Progenitor cell of endocrine pancreas (in vitro differentiated cells): ENCODE measurements at regions not wholly inside any gene's neighbourhood (a gene's known extent, or its start where the extent isn't known, plus 50 kb on each side); places are given as distances from the start of the nearest gene placed in this dataset.

ENCODE experiments used
- DNase-seq: peaks from one replicate; pipeline ENCODE4 v3.0.0; 2021; ENCODE audit warnings: low spot score; ENCODE audit not compliant: unreplicated experiment
- H3K27ac Mint-ChIP-seq: 2 replicates; pipeline ENCODE4 v1.8.0; 2021; ENCODE audit warnings: mild to moderate bottlenecking, moderate library complexity, mixed read lengths
- H3K27me3 Mint-ChIP-seq: 2 replicates; pipeline ENCODE4 v1.8.0; 2021; ENCODE audit warnings: mixed read lengths
- H3K36me3 Mint-ChIP-seq: 2 replicates; pipeline ENCODE4 v1.8.0; 2022; ENCODE audit warnings: mixed read lengths; ENCODE audit not compliant: insufficient read depth
- H3K4me1 Mint-ChIP-seq: 2 replicates; pipeline ENCODE4 v1.8.0; 2021; ENCODE audit warnings: low read depth, mixed read lengths
- H3K4me3 Mint-ChIP-seq: 2 replicates; pipeline ENCODE4 v1.8.0; 2021; ENCODE audit warnings: low read depth, mild to moderate bottlenecking, moderate library complexity, mixed read lengths
- H3K9me3 Mint-ChIP-seq: 2 replicates; pipeline ENCODE4 v1.8.0; 2021; ENCODE audit warnings: low read depth, mixed read lengths
- CTCF ChIP-seq: fragments of 200-600 bp; sonication (generic); IDR thresholded peaks from one replicate; pipeline ENCODE4 v1.5.0; 2021; ENCODE audit warnings: antibody characterized with exemption, mild to moderate bottlenecking; ENCODE audit not compliant: unreplicated experiment

- peak; percentile 20 for DNase-seq
- Mint-ChIP-seq H3K36me3 (no peaks in the 10 kb centered on the region), H3K27ac (peak overlapping the region; percentile 93), H3K4me1 (peaks cover 23% of the 10 kb centered on the region), H3K4me3 (peak overlapping the region; percentile 93), H3K9me3 (no peaks in the 10 kb centered on the region), H3K27me3 (no peaks in the 10 kb centered on the region)
- no peak for TF ChIP-seq CTCF
These were observed 155.1 kb upstream of the FRMD4B start for GRCh38 chr3:69540706-69541581.

- no peak overlapping the region for H3K4me3 Mint-ChIP-seq
- DNase-seq: no peak
These were observed 153.2 kb upstream of the FRMD4B start for GRCh38 chr3:69539134-69539533.

GRCh38 chr3:69538281-69538680 is 152.4 kb upstream of the FRMD4B start:
- Mint-ChIP-seq H3K27me3 (no peaks in the 10 kb centered on the region), H3K4me1 (peaks cover 22% of the 10 kb centered on the region), H3K36me3 (no peaks in the 10 kb centered on the region), H3K4me3 (no peak overlapping the region), H3K27ac (no peak overlapping the region), H3K9me3 (no peaks in the 10 kb centered on the region)
- no peak for TF ChIP-seq CTCF
- no peak for DNase-seq

More at GRCh38 chr3:69539134-69539533, 153.2 kb upstream of the FRMD4B start:
- no peaks in the 10 kb centered on the region for H3K27me3 Mint-ChIP-seq
- H3K9me3 Mint-ChIP-seq: no peaks in the 10 kb centered on the region
- peaks cover 23% of the 10 kb centered on the region for H3K4me1 Mint-ChIP-seq
- no peak overlapping the region for H3K27ac Mint-ChIP-seq
- TF ChIP-seq CTCF: no peak
- H3K36me3 Mint-ChIP-seq: no peaks in the 10 kb centered on the region

GRCh38 chr3:69536306-69537020 is 150.6 kb upstream of the FRMD4B start:
- Mint-ChIP-seq H3K36me3 (no peaks in the 10 kb centered on the region), H3K9me3 (no peaks in the 10 kb centered on the region), H3K4me3 (no peak overlapping the region), H3K4me1 (peaks cover 28% of the 10 kb centered on the region), H3K27ac (no peak overlapping the region), H3K27me3 (no peaks in the 10 kb centered on the region)
- DNase-seq: no peak
- TF ChIP-seq CTCF: no peak

- H3K9me3 Mint-ChIP-seq: no peaks in the 10 kb centered on the region
- H3K27ac Mint-ChIP-seq: no peak overlapping the region
- no peaks in the 10 kb centered on the region for H3K27me3 Mint-ChIP-seq
- peaks cover 26% of the 10 kb centered on the region for H3K4me1 Mint-ChIP-seq
- no peak for TF ChIP-seq CTCF
- H3K36me3 Mint-ChIP-seq: no peaks in the 10 kb centered on the region
- no peak for DNase-seq
- H3K4me3 Mint-ChIP-seq: no peak overlapping the region
These were observed 149.7 kb upstream of the FRMD4B start for GRCh38 chr3:69535613-69536012.
